ENCODE measurements at regions not wholly inside any gene's neighbourhood (a gene's known extent, or its start where the extent isn't known, plus 50 kb on each side); places are given as distances from the start of the nearest gene placed in this dataset.

GRCh38 chr9:29312327-29312726 lies 1739.0 kb upstream of the C9orf72 start:
- Mint-ChIP-seq H3K9me3 (no peaks in the 10 kb centered on the region), H3K36me3 (no peaks in the 10 kb centered on the region), H3K27ac (no peak overlapping the region), H3K4me1 (no peaks in the 10 kb centered on the region), H3K27me3 (no peaks in the 10 kb centered on the region), H3K4me3 (no peak overlapping the region)
- CTCF ChIA-PET = interaction anchor here (0.7 kb wide), 1 partner anchor 36 kb away, joined by 3 read pairs; no protein-coding TSS in a partner anchor
- no peak for DNase-seq

GRCh38 chr9:29319736-29320513 lies 1746.6 kb upstream of the C9orf72 start:
- CTCF ChIA-PET = no interaction called here
- H3K4me3 Mint-ChIP-seq = no peak overlapping the region
- H3K9me3 Mint-ChIP-seq = no peaks in the 10 kb centered on the region
- no peaks in the 10 kb centered on the region for H3K4me1 Mint-ChIP-seq
- no peaks in the 10 kb centered on the region for H3K27me3 Mint-ChIP-seq
- no peak for DNase-seq
- H3K27ac Mint-ChIP-seq = no peak overlapping the region
- no peaks in the 10 kb centered on the region for H3K36me3 Mint-ChIP-seq

GRCh38 chr9:29322240-29322639 lies 1749.0 kb upstream of the C9orf72 start:
- DNase-seq = no peak
- Mint-ChIP-seq H3K27ac (no peak overlapping the region), H3K36me3 (no peaks in the 10 kb centered on the region), H3K27me3 (no peaks in the 10 kb centered on the region), H3K9me3 (no peaks in the 10 kb centered on the region), H3K4me1 (no peaks in the 10 kb centered on the region), H3K4me3 (no peak overlapping the region)
- CTCF ChIA-PET = no interaction called here

GRCh38 chr9:29325894-29326293 lies 1752.6 kb upstream of the C9orf72 start:
- CTCF ChIA-PET = no interaction called here
- no peaks in the 10 kb centered on the region for H3K36me3 Mint-ChIP-seq
- no peak overlapping the region for H3K27ac Mint-ChIP-seq
- H3K27me3 Mint-ChIP-seq = no peaks in the 10 kb centered on the region
- no peak for DNase-seq
- no peaks in the 10 kb centered on the region for H3K4me1 Mint-ChIP-seq
- H3K4me3 Mint-ChIP-seq = no peak overlapping the region
- H3K9me3 Mint-ChIP-seq = no peaks in the 10 kb centered on the region

- DNase-seq = no peak
Measured at GRCh38 chr9:29332789-29333188, 1759.5 kb upstream of the C9orf72 start.

GRCh38 chr9:29336281-29336680 lies 1763.0 kb upstream of the C9orf72 start:
- H3K4me1 Mint-ChIP-seq = no peaks in the 10 kb centered on the region
- CTCF ChIA-PET = no interaction called here
- no peaks in the 10 kb centered on the region for H3K36me3 Mint-ChIP-seq
- no peak overlapping the region for H3K27ac Mint-ChIP-seq
- no peak for DNase-seq
- no peaks in the 10 kb centered on the region for H3K27me3 Mint-ChIP-seq
- H3K4me3 Mint-ChIP-seq = no peak overlapping the region
- H3K9me3 Mint-ChIP-seq = no peaks in the 10 kb centered on the region

More at GRCh38 chr9:29332789-29333188, 1759.5 kb upstream of the C9orf72 start:
- Mint-ChIP-seq H3K36me3 (no peaks in the 10 kb centered on the region), H3K27me3 (no peaks in the 10 kb centered on the region), H3K4me1 (no peaks in the 10 kb centered on the region), H3K4me3 (no peak overlapping the region), H3K27ac (no peak overlapping the region), H3K9me3 (no peaks in the 10 kb centered on the region)
- CTCF ChIA-PET = no interaction called here

- no peaks in the 10 kb centered on the region for H3K9me3 Mint-ChIP-seq
- no peak overlapping the region for H3K27ac Mint-ChIP-seq
- no peaks in the 10 kb centered on the region for H3K27me3 Mint-ChIP-seq
Measured at GRCh38 chr9:29339387-29339786, 1766.1 kb upstream of the C9orf72 start.

GRCh38 chr9:29348999-29349398 lies 1775.7 kb upstream of the C9orf72 start:
- Mint-ChIP-seq H3K36me3 (no peaks in the 10 kb centered on the region), H3K9me3 (no peaks in the 10 kb centered on the region), H3K27ac (no peak overlapping the region), H3K4me3 (no peak overlapping the region), H3K27me3 (no peaks in the 10 kb centered on the region), H3K4me1 (no peaks in the 10 kb centered on the region)
- CTCF ChIA-PET = no interaction called here
- no peak for DNase-seq

More at GRCh38 chr9:29339387-29339786, 1766.1 kb upstream of the C9orf72 start:
- no peak overlapping the region for H3K4me3 Mint-ChIP-seq
- DNase-seq = no peak
- H3K36me3 Mint-ChIP-seq = no peaks in the 10 kb centered on the region
- no peaks in the 10 kb centered on the region for H3K4me1 Mint-ChIP-seq
- CTCF ChIA-PET = no interaction called here

GRCh38 chr9:29389421-29389820 lies 1816.1 kb upstream of the C9orf72 start:
- H3K4me3 Mint-ChIP-seq = no peak overlapping the region
- peaks cover 5% of the 10 kb centered on the region for H3K9me3 Mint-ChIP-seq
- CTCF ChIA-PET = no interaction called here
- H3K27ac Mint-ChIP-seq = no peak overlapping the region
- H3K36me3 Mint-ChIP-seq = no peaks in the 10 kb centered on the region
- H3K27me3 Mint-ChIP-seq = no peaks in the 10 kb centered on the region
- no peak for DNase-seq
- no peaks in the 10 kb centered on the region for H3K4me1 Mint-ChIP-seq

GRCh38 chr9:29390859-29391258 lies 1817.6 kb upstream of the C9orf72 start:
- H3K36me3 Mint-ChIP-seq = no peaks in the 10 kb centered on the region
- H3K27ac Mint-ChIP-seq = no peak overlapping the region
- no peaks in the 10 kb centered on the region for H3K4me1 Mint-ChIP-seq
- no peak for DNase-seq
- H3K27me3 Mint-ChIP-seq = no peaks in the 10 kb centered on the region
- H3K4me3 Mint-ChIP-seq = no peak overlapping the region
- peaks cover 3% of the 10 kb centered on the region for H3K9me3 Mint-ChIP-seq
- CTCF ChIA-PET = interaction anchor here (0.6 kb wide), 1 partner anchor 669 kb away, joined by 3 read pairs; no protein-coding TSS in a partner anchor

- no peaks in the 10 kb centered on the region for H3K4me1 Mint-ChIP-seq
- CTCF ChIA-PET = no interaction called here
- no peak for DNase-seq
- H3K36me3 Mint-ChIP-seq = no peaks in the 10 kb centered on the region
- no peaks in the 10 kb centered on the region for H3K27me3 Mint-ChIP-seq
- H3K9me3 Mint-ChIP-seq = peaks cover 3% of the 10 kb centered on the region
- H3K4me3 Mint-ChIP-seq = no peak overlapping the region
- no peak overlapping the region for H3K27ac Mint-ChIP-seq
Measured at GRCh38 chr9:29393064-29393463, 1819.8 kb upstream of the C9orf72 start.

- no peaks in the 10 kb centered on the region for H3K27me3 Mint-ChIP-seq
- CTCF ChIA-PET = no interaction called here
- H3K4me1 Mint-ChIP-seq = no peaks in the 10 kb centered on the region
- H3K9me3 Mint-ChIP-seq = peaks cover under 1% of the 10 kb centered on the region
- no peak for DNase-seq
- no peak overlapping the region for H3K4me3 Mint-ChIP-seq
- no peaks in the 10 kb centered on the region for H3K36me3 Mint-ChIP-seq
- H3K27ac Mint-ChIP-seq = no peak overlapping the region
Measured at GRCh38 chr9:29394855-29395254, 1821.6 kb upstream of the C9orf72 start.

- no peak overlapping the region for H3K4me3 Mint-ChIP-seq
- H3K4me1 Mint-ChIP-seq = no peaks in the 10 kb centered on the region
- no peaks in the 10 kb centered on the region for H3K27me3 Mint-ChIP-seq
- no peaks in the 10 kb centered on the region for H3K36me3 Mint-ChIP-seq
- CTCF ChIA-PET = no interaction called here
- DNase-seq = no peak
- no peak overlapping the region for H3K27ac Mint-ChIP-seq
- H3K9me3 Mint-ChIP-seq = peaks cover 2% of the 10 kb centered on the region
Measured at GRCh38 chr9:29397148-29397547, 1823.9 kb upstream of the C9orf72 start.

- H3K9me3 Mint-ChIP-seq = no peaks in the 10 kb centered on the region
- no peaks in the 10 kb centered on the region for H3K4me1 Mint-ChIP-seq
- H3K36me3 Mint-ChIP-seq = no peaks in the 10 kb centered on the region
- no peak for DNase-seq
- no peaks in the 10 kb centered on the region for H3K27me3 Mint-ChIP-seq
- H3K4me3 Mint-ChIP-seq = no peak overlapping the region
- CTCF ChIA-PET = no interaction called here
- no peak overlapping the region for H3K27ac Mint-ChIP-seq
Measured at GRCh38 chr9:29416204-29416603, 1842.9 kb upstream of the C9orf72 start.

- no peak for DNase-seq
- H3K36me3 Mint-ChIP-seq = no peaks in the 10 kb centered on the region
- H3K4me1 Mint-ChIP-seq = no peaks in the 10 kb centered on the region
- CTCF ChIA-PET = no interaction called here
- H3K9me3 Mint-ChIP-seq = no peaks in the 10 kb centered on the region
- no peak overlapping the region for H3K4me3 Mint-ChIP-seq
- H3K27ac Mint-ChIP-seq = no peak overlapping the region
- no peaks in the 10 kb centered on the region for H3K27me3 Mint-ChIP-seq
Measured at GRCh38 chr9:29422438-29422837, 1849.2 kb upstream of the C9orf72 start.

Data from activated naive CD4-positive, alpha-beta T cell treated with anti-CD3 and anti-CD28 coated beads, Interleukin-2, amount 10 ng/mL, durations not matched to agents 7 days and 5 days (primary cell).